ENCODE measurements at regions not wholly inside any gene's neighbourhood (a gene's known extent, or its start where the extent isn't known, plus 50 kb on each side); places are given as distances from the start of the nearest gene placed in this dataset.

- TF ChIP-seq RAD51 (IDR thresholded peaks at IDR 0.05; ENCODE audit: borderline replicate concordance) (no peak), NFRKB (IDR thresholded peaks at IDR 0.05) (no peak)
Measured at GRCh38 chr16:82470620-82471152, 156.1 kb upstream of the CDH13 start (continued).

GRCh38 chr16:82470016-82470415 is 156.8 kb upstream of the CDH13 start:
- intact Hi-C loops (cut with micrococcal nuclease; ENCODE audit: unreplicated experiment): no loop called here
- H3K4me1 ChIP-seq (ENCODE audit: insufficient read depth, low read length): peaks cover 13% of the 10 kb centered on the region
- CTCF ChIA-PET (ENCODE audit: low intra/inter-chr PET ratio, low total read pairs): no interaction called here
- no peaks in the 10 kb centered on the region; a peak in 2 of 5 replicates for H3K27me3 ChIP-seq (ENCODE audit: control insufficient read depth in 1 of 2, insufficient read depth in 2 of 2, low read length in 2 of 2)
- no peak overlapping the region for H3K27ac ChIP-seq (ENCODE audit: extremely low read length, insufficient read depth, low read length)
- POLR2A ChIA-PET: no interaction called here
- ATAC-seq (no peak), DNase-seq (ENCODE audit: low spot score) (no peak), FAIRE-seq (no peak)
- no peaks in the 10 kb centered on the region for H3K36me3 ChIP-seq (replicated peaks in 1 of 2; ENCODE audit: control insufficient read depth in 1 of 2, insufficient read depth in 2 of 2, low read length in 2 of 2)
- no peak overlapping the region for H3K4me3 ChIP-seq (replicated peaks in 1 of 3; ENCODE audit: insufficient read depth in 1 of 3, low read depth in 2 of 3, low read length in 3 of 3)
- H4K20me1 ChIP-seq (ENCODE audit: insufficient read depth, low read length): no peaks in the 10 kb centered on the region
- TF ChIP-seq SNAI1 (CRISPR knock-in tag; IDR thresholded peaks at IDR 0.05; ENCODE audit: borderline replicate concordance) (no peak), KMT2B (CRISPR knock-in tag; IDR thresholded peaks at IDR 0.05) (no peak), SP1 (IDR thresholded peaks at IDR 0.05) (no peak), SP1 (CRISPR knock-in tag; IDR thresholded peaks at IDR 0.05) (no peak)
- H2AFZ ChIP-seq (ENCODE audit: low read length): no peak overlapping the region
- no peak overlapping the region for H3K9ac ChIP-seq (ENCODE audit: insufficient read depth, low read depth, low read length)
- no peaks in the 10 kb centered on the region for H3K9me3 ChIP-seq (ENCODE audit: low read length)
- BruUV-seq (replicated peaks): no TSS peak
- no peak overlapping the region for H3K4me2 ChIP-seq (ENCODE audit: low read depth, low read length)
- no peaks in the 10 kb centered on the region for H3K79me2 ChIP-seq (ENCODE audit: insufficient read depth, low read length)
- WGBS (ENCODE audit: low lambda C conversion rate): 57% methylated on average over 7 of the region's 7 CpGs
- in situ Hi-C loops (cut with HindIII; ENCODE audit: extremely low pct_ligation_motif_present, low pct_unique_long_range_greater_than_20kb): loop anchor here (25.0 kb wide), 1 partner anchor 208 kb away; no protein-coding TSS in a partner anchor

- 48% methylated on average over 11 of the region's 13 CpGs for WGBS (ENCODE audit: low lambda C conversion rate)
- Histone ChIP-seq H3K4me1 (ENCODE audit: insufficient read depth, low read length) (no peaks in the 10 kb centered on the region), H3K4me2 (ENCODE audit: low read depth, low read length) (no peak overlapping the region), H3K27me3 (ENCODE audit: control insufficient read depth in 1 of 2, insufficient read depth in 2 of 2, low read length in 2 of 2) (no peaks in the 10 kb centered on the region; a peak in 4 of 5 replicates), H2AFZ (ENCODE audit: low read length) (no peak overlapping the region), H3K27ac (ENCODE audit: extremely low read length, insufficient read depth, low read length) (no peak overlapping the region), H4K20me1 (ENCODE audit: insufficient read depth, low read length) (no peaks in the 10 kb centered on the region), H3K4me3 (replicated peaks in 1 of 3; ENCODE audit: insufficient read depth in 1 of 3, low read depth in 2 of 3, low read length in 3 of 3) (no peak overlapping the region), H3K9ac (ENCODE audit: insufficient read depth, low read depth, low read length) (no peak overlapping the region), H3K36me3 (replicated peaks in 1 of 2; ENCODE audit: control insufficient read depth in 1 of 2, insufficient read depth in 2 of 2, low read length in 2 of 2) (no peaks in the 10 kb centered on the region), H3K9me3 (ENCODE audit: low read length) (no peaks in the 10 kb centered on the region), H3K79me2 (ENCODE audit: insufficient read depth, low read length) (no peaks in the 10 kb centered on the region)
- DNase-seq (ENCODE audit: low spot score) (no peak), FAIRE-seq (no peak), ATAC-seq (no peak)
- intact Hi-C loops (cut with micrococcal nuclease; ENCODE audit: unreplicated experiment) (no loop called here), in situ Hi-C loops (cut with HindIII; ENCODE audit: extremely low pct_ligation_motif_present, low pct_unique_long_range_greater_than_20kb) (loop anchor here (25.0 kb wide), 1 partner anchor 202 kb away; no protein-coding TSS in a partner anchor)
- no peak for TF ChIP-seq ZNF260 (CRISPR knock-in tag; IDR thresholded peaks at IDR 0.05; ENCODE audit: borderline replicate concordance, low read depth)
- TF ChIP-seq HMGA1 (CRISPR knock-in tag; conservative IDR thresholded peaks at IDR 0.05): no peak
- TF ChIP-seq ZNF746 (CRISPR knock-in tag; IDR thresholded peaks at IDR 0.05): no peak
- TF ChIP-seq ZNF225 (CRISPR knock-in tag; IDR thresholded peaks at IDR 0.05): no peak
- TF ChIP-seq SALL2 (CRISPR knock-in tag; IDR thresholded peaks at IDR 0.05): no peak
- no peak for TF ChIP-seq POGZ (CRISPR knock-in tag; IDR thresholded peaks at IDR 0.05)
- no peak for TF ChIP-seq ZNF451 (CRISPR knock-in tag; IDR thresholded peaks at IDR 0.05)
- TF ChIP-seq MAFK (conservative IDR thresholded peaks at IDR 0.05 in 1 of 2, IDR thresholded peaks at IDR 0.05 in 1 of 2; ENCODE audit: low read length in 2 of 2): no peak
- TF ChIP-seq MTF2 (CRISPR knock-in tag; IDR thresholded peaks at IDR 0.05; ENCODE audit: borderline replicate concordance): no peak
- no peak for TF ChIP-seq CENPT (CRISPR knock-in tag; IDR thresholded peaks at IDR 0.05; ENCODE audit: low read depth)
- TF ChIP-seq TFE3 (CRISPR knock-in tag; IDR thresholded peaks at IDR 0.05): no peak
- TF ChIP-seq PRMT3 (CRISPR knock-in tag; IDR thresholded peaks at IDR 0.05; ENCODE audit: borderline replicate concordance, low read depth): no peak
- POLR2A ChIA-PET: no interaction called here
- BruUV-seq (replicated peaks): no TSS peak
- CTCF ChIA-PET (ENCODE audit: low intra/inter-chr PET ratio, low total read pairs): no interaction called here
Measured at GRCh38 chr16:82464187-82464586, 162.6 kb upstream of the CDH13 start.
